Muscle layer of colon (tissue), 2 donors: ENCODE measurements at regions not wholly inside any gene's neighbourhood (a gene's known extent, or its start where the extent isn't known, plus 50 kb on each side); places are given as distances from the start of the nearest gene placed in this dataset.

Source experiments
- H3K27ac ChIP-seq: one replicate; pipeline ENCODE4 v1.7.0; 2013; ENCODE audit warnings: low read depth, mild to moderate bottlenecking, low read length, moderate library complexity
- H3K27me3 ChIP-seq, 2 donors: one replicate each; pipeline ENCODE4 v1.7.0; 2013; ENCODE audit warnings: low read length in 2 of 2, mild to moderate bottlenecking in 2 of 2; ENCODE audit not compliant: insufficient read depth in 2 of 2, control insufficient read depth in 1 of 2
- H3K36me3 ChIP-seq: one replicate; pipeline ENCODE4 v1.7.0; 2013; ENCODE audit warnings: mild to moderate bottlenecking, low read length; ENCODE audit not compliant: insufficient read depth
- H3K4me1 ChIP-seq: one replicate; pipeline ENCODE4 v1.7.0; 2013; ENCODE audit warnings: mild to moderate bottlenecking, low read length; ENCODE audit not compliant: insufficient read depth
- H3K4me3 ChIP-seq, 2 donors: one replicate each; pipeline ENCODE4 v1.7.0; 2013; ENCODE audit warnings: low read length in 2 of 2, low read depth in 1 of 2, mild to moderate bottlenecking in 1 of 2, moderate library complexity in 1 of 2
- H3K9ac ChIP-seq: one replicate; pipeline ENCODE4 v1.7.0; 2013; ENCODE audit warnings: low read length
- H3K9me3 ChIP-seq: one replicate; pipeline ENCODE4 v1.7.0; 2013; ENCODE audit warnings: mild to moderate bottlenecking, low read length
- donor health status: abdominal sarcoma.
- donor health status: Adenocarcinoma of cecum.

DNA sequence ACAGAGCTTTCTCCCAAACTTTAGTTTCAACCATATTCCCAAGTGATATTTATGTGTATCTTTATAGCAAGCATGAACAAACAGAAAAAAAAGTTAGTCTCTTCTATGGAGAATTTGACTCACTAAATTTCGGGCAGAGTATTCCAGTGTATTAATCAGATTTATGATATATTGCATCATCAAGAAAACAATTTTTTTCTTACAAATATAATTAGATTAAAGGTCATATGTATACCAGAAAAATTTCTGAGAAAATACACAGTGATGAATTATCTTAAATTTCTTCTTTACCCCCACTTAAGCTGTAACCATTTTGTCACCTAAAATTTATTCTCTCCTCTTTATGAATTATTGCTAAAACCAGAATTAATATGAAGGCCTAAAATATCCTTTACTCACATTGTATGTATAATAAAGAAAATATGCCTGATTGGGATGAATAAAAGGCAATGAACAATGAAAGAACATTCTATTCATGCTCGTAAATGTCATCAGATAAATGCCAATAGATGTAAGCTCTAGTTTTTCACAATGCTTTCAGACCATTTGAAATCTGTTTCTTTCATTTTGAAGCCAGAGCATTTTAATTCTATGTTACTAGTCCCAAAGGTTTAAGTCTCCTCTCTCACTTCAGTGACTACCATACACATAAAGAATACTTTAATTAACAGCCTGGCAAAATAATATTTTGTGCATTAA, 192.1 kb downstream of the HGF start:
- no peaks in the 10 kb centered on the region for H3K9me3 ChIP-seq

DNA sequence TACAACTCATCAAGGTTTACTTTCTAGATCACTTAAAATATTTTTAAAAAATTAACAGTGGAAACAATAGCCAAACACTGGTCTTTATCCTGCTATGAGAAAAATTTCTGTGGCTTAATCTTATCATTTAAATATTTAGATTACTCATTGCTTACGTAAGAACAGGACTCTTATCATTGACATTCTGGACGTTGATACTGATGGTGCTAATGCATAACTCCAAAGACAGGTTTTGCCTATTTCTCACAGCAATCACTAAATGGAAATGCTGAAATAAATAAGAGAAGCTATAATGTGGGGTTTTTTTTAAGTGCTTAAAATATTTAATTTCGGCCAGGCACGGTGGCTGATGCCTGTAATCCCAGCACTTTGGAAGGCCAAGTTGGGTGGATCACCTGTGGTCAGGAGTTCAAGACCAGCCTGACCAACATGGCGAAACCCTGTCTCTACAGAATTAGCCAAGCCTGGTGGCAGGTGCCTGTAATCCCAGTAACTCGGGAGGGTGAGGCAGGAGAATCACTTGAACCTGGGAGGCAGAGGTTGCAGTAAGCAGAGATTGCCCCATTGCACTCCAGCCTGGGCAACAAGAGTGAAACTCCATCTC, 195.0 kb downstream of the HGF start:
- H3K27me3 ChIP-seq, result no peaks in the 10 kb centered on the region
- no peaks in the 10 kb centered on the region for H3K4me1 ChIP-seq
- no peak overlapping the region for H3K9ac ChIP-seq
- no peaks in the 10 kb centered on the region for H3K36me3 ChIP-seq
- no peak overlapping the region for H3K4me3 ChIP-seq
- no peak overlapping the region for H3K27ac ChIP-seq
- no peaks in the 10 kb centered on the region for H3K9me3 ChIP-seq

More for the DNA sequence above, 192.1 kb downstream of the HGF start:
- Histone ChIP-seq H3K27ac (no peak overlapping the region), H3K4me1 (no peaks in the 10 kb centered on the region), H3K9ac (no peak overlapping the region), H3K36me3 (no peaks in the 10 kb centered on the region), H3K4me3 (no peak overlapping the region), H3K27me3 (no peaks in the 10 kb centered on the region)

DNA sequence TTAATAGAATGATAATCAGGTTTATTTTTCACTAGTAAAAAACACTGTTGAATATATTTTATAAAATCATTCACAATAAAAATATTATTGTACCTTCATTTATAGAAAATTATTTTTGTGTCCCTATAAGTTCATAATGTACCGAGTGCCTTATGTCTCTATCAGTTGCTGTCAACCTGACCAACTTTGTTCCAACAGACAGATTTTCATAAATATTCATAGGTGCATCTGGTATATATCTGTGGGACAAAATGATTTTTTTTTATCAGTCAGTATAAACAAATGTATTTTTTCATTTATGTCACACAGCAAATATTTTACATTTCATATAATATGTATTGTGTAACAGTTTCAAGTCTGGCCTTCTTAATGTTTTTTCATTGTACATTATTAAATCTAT, 195.9 kb downstream of the HGF start:
- Histone ChIP-seq H3K36me3 (no peaks in the 10 kb centered on the region), H3K9ac (no peak overlapping the region), H3K27ac (no peak overlapping the region), H3K27me3 (no peaks in the 10 kb centered on the region), H3K9me3 (no peaks in the 10 kb centered on the region), H3K4me3 (no peak overlapping the region), H3K4me1 (no peaks in the 10 kb centered on the region)

DNA sequence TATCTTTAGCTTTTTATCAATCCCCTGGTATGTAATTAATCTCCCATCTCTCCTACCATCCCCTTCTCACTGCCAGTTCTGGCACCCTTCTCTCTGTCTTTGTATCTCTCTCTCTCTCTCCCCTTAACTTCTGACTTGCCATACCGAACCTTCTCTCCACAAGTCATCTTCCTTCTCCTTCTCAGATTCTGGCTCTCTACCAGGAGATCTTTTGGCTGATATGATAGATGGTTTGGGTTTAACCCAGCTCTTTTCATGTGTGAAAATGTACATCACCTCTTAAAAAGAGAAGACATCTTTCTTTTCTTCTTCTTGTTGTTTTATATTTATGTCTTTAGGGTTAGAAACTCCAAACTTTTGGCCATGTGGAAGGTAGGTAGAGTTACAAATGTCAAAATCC, 196.7 kb downstream of the HGF start:
- no peak overlapping the region for H3K9ac ChIP-seq
- H3K4me3 ChIP-seq, result no peak overlapping the region
- H3K27ac ChIP-seq, result no peak overlapping the region
- H3K27me3 ChIP-seq, result no peaks in the 10 kb centered on the region
- no peaks in the 10 kb centered on the region for H3K4me1 ChIP-seq
- no peaks in the 10 kb centered on the region for H3K36me3 ChIP-seq
- no peaks in the 10 kb centered on the region for H3K9me3 ChIP-seq

DNA sequence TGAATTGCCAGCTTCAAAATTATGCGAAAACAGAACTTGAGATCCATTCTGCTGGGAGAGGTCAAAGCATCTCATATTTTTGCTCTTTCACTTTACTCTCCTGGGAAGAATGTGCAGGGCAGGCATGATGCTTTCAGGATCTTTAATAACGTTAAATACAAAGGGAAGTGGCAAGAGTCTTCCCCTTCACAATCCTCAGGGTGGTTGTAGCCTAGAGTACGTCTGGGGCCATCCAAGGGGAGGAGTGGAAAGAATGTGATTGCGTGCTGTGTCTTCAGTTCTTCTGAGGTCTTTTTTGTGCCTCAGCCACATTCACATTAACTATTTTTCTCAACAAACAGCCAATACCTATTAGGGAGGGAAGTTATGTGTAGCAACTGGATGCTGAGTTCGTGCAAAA, 207.3 kb downstream of the HGF start:
- Histone ChIP-seq H3K36me3 (no peaks in the 10 kb centered on the region), H3K4me1 (no peaks in the 10 kb centered on the region), H3K9me3 (no peaks in the 10 kb centered on the region), H3K4me3 (no peak overlapping the region), H3K27ac (no peak overlapping the region), H3K9ac (no peak overlapping the region), H3K27me3 (no peaks in the 10 kb centered on the region)

DNA sequence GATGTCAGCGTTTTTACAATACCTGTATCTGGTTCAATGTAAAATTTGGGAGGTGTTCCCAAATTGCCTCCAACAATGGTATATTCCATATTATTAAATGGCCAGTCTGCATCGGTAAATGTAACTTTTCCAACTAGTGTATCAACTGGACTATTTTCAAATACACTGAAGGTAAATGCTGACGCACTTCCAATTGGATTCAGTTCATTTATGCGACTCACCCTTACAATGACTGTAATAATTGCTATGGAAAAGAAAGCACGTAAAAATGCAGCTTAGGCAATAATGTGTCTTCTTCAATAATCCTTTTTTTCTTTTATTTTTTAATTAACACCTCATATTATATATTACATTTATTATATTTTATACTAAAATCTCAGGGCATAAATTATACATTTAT, 209.1 kb downstream of the HGF start:
- Histone ChIP-seq H3K9me3 (no peaks in the 10 kb centered on the region), H3K9ac (no peak overlapping the region), H3K27ac (no peak overlapping the region), H3K36me3 (no peaks in the 10 kb centered on the region), H3K4me1 (no peaks in the 10 kb centered on the region), H3K4me3 (no peak overlapping the region), H3K27me3 (no peaks in the 10 kb centered on the region)

DNA sequence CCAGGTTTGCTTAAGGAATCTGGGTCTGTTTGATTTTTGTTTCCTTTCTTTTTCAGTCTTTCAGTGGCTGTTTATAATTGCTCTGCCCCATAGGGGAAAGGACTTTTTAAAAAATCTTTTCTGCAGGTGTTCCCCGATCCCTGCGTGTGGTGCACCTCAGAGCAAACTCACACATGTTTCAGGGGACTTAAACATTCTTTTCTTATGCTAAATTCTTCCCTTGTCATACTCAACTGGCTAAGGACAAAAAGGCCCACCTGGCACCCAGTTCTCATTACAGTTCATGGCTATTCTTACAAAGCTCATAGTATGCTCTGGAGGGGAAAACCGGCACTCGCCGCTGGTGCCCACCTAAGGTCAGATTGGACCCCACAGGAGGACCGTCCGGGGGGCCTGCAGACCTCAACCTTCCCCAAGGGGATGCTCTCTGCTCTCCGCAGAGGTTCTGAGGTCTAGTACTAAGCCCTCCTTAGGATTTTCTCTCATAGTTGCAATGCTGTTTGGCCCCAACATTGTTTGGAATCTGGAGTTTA, 220.3 kb downstream of the HGF start:
- H3K9me3 ChIP-seq, result no peaks in the 10 kb centered on the region
- no peak overlapping the region for H3K9ac ChIP-seq
- H3K4me3 ChIP-seq, result no peak overlapping the region
- no peaks in the 10 kb centered on the region for H3K36me3 ChIP-seq
- H3K27ac ChIP-seq, result no peak overlapping the region
- no peaks in the 10 kb centered on the region for H3K4me1 ChIP-seq
- H3K27me3 ChIP-seq, result no peaks in the 10 kb centered on the region

DNA sequence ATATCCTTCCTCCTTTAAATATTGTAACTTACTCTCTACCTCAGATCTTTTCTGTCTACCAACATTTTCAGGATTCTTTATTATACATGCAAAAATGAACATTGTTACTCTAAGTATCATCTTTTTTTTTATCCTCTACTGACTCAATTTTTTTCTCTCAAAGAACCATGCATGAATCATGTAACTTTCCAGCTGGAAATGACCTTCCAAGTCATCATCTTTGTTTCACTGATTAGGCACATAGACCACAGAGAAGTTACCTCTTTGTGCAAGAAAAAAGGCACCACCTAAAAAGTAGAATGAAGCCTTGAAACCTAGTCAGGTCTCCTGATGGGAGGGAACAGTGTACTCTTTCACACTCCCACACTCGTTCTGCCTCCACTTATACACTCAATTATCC, 234.9 kb downstream of the HGF start:
- no peaks in the 10 kb centered on the region for H3K9me3 ChIP-seq
- H3K4me1 ChIP-seq, result no peaks in the 10 kb centered on the region
- H3K4me3 ChIP-seq, result no peak overlapping the region
- no peaks in the 10 kb centered on the region for H3K36me3 ChIP-seq
- no peak overlapping the region for H3K9ac ChIP-seq
- no peak overlapping the region for H3K27ac ChIP-seq
- H3K27me3 ChIP-seq, result no peaks in the 10 kb centered on the region

DNA sequence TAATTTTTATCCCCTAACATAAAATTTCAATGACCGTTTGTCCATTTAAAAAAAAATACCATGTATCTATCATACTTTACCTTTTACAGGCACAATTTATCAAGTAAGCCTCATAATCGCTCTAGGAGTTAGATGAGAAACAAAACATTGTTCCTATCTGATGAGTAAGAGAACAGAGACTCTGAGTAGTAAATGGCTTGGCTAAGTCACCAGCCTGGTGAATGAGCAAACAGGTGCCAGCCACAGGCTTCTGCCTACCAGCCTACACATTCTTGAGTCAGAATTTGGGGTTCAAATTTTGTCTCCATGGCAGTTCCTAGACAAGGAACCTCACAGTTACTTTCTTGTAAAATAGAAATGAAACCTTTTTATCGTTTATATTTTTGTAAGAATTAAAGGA, 235.4 kb downstream of the HGF start:
- Histone ChIP-seq H3K27ac (no peak overlapping the region), H3K9ac (no peak overlapping the region), H3K4me1 (no peaks in the 10 kb centered on the region), H3K9me3 (no peaks in the 10 kb centered on the region), H3K4me3 (no peak overlapping the region), H3K27me3 (no peaks in the 10 kb centered on the region), H3K36me3 (no peaks in the 10 kb centered on the region)

DNA sequence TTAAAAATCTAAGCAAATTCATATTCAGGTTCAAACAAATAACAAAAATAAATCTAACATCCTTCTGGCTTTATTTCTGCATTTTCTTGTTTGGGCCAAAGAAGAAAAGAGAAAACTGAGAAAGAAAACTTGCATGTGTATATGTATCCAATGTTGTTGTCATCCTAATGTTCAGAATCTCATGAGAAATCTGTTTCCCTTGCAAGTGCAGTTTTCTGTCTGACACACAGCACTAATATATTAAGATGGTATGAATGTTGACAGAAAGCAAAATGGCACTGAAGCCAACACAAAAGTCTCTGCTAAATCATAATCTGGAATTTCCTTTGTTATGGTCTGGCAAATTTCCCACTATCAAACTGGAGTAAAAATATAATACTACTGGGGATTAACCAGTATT, 235.9 kb downstream of the HGF start:
- Histone ChIP-seq H3K4me1 (no peaks in the 10 kb centered on the region), H3K4me3 (no peak overlapping the region), H3K27me3 (no peaks in the 10 kb centered on the region), H3K9me3 (no peaks in the 10 kb centered on the region), H3K27ac (no peak overlapping the region), H3K9ac (no peak overlapping the region), H3K36me3 (no peaks in the 10 kb centered on the region)

DNA sequence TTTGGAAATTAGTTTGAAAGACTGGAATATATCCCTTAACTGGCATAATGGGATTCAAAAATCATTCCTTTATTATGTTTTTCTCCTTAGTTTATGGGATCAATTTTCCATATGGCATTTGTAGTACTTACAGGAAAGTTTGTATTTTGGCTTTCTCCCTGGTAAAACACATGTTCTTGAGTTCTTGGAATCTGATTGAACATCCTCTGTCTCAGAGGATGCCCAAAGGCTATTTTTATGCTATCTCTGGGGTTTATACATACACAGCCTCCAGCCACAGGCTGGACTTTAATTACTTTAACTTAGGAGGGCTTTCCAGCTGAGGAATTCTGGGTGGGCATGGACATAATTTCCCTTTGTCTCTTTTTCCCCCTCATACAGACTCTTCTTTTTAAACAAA, 236.4 kb downstream of the HGF start:
- no peak overlapping the region for H3K27ac ChIP-seq
- H3K9me3 ChIP-seq, result no peaks in the 10 kb centered on the region
- H3K4me3 ChIP-seq, result no peak overlapping the region
- no peaks in the 10 kb centered on the region for H3K27me3 ChIP-seq
- H3K36me3 ChIP-seq, result no peaks in the 10 kb centered on the region
- no peak overlapping the region for H3K9ac ChIP-seq
- no peaks in the 10 kb centered on the region for H3K4me1 ChIP-seq

DNA sequence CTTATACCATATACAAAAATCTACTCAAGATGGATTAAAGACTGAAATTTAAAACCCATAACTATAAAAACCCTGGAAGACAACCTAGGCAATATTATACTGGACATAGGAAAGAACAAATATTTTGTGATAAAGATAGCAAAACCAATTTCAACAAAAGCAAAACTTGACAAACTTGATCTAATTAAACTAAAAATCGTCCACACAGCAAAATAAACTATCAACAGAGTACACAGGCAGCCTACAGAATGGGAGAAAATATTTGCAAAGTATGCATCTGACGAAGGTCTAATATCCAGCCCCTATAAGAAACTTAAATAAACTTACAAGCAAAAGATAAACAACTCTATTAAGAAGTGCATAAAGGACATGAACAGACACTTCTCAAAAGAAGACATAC, 240.1 kb downstream of the HGF start:
- no peaks in the 10 kb centered on the region for H3K4me1 ChIP-seq
- no peaks in the 10 kb centered on the region for H3K27me3 ChIP-seq
- H3K4me3 ChIP-seq, result no peak overlapping the region
- H3K9ac ChIP-seq, result no peak overlapping the region
- H3K36me3 ChIP-seq, result no peaks in the 10 kb centered on the region
- no peak overlapping the region for H3K27ac ChIP-seq
- H3K9me3 ChIP-seq, result no peaks in the 10 kb centered on the region
